Parathyroid adenoma (tissue), 2 donors: ENCODE measurements at regions not wholly inside any gene's neighbourhood (a gene's known extent, or its start where the extent isn't known, plus 50 kb on each side); places are given as distances from the start of the nearest gene placed in this dataset.
"Not testable (repeated sequence)": the region's sequence is repeated elsewhere in the genome, so short reads cannot be mapped to it uniquely, and the experiment has no call there.

Experiments used
- H2AFZ ChIP-seq: fragments of 300-600 bp; sonication (generic); one replicate; pipeline ENCODE4 v1.7.0; 2017; ENCODE audit warnings: antibody characterized with exemption, mild to moderate bottlenecking
- H3K27ac ChIP-seq: fragments of 300-600 bp; sonication (generic); one replicate; pipeline ENCODE4 v1.7.0; 2017
- H3K27me3 ChIP-seq: fragments of 300-600 bp; sonication (generic); one replicate; pipeline ENCODE4 v1.7.0; 2017; ENCODE audit warnings: low read length; ENCODE audit not compliant: control insufficient read depth, insufficient read depth
- H3K36me3 ChIP-seq: fragments of 300-600 bp; sonication (generic); one replicate; pipeline ENCODE4 v1.7.0; 2017; ENCODE audit warnings: low read length; ENCODE audit not compliant: control insufficient read depth, insufficient read depth
- H3K4me1 ChIP-seq: fragments of 300-600 bp; sonication (generic); one replicate; pipeline ENCODE4 v1.7.0; 2017; ENCODE audit warnings: control low read depth
- H3K4me2 ChIP-seq: fragments of 300-600 bp; sonication (generic); one replicate; pipeline ENCODE4 v1.7.0; 2017; ENCODE audit warnings: low read length
- H3K4me3 ChIP-seq: fragments of 300-600 bp; sonication (generic); one replicate; pipeline ENCODE4 v1.7.0; 2017; ENCODE audit warnings: low read depth, low read length
- H3K79me2 ChIP-seq: fragments of 300-600 bp; sonication (generic); one replicate; pipeline ENCODE4 v1.7.0; 2017; ENCODE audit warnings: control low read depth
- H3K9ac ChIP-seq: fragments of 300-600 bp; sonication (generic); one replicate; pipeline ENCODE4 v1.7.0; 2017; ENCODE audit warnings: mild to moderate bottlenecking
- H3K9me3 ChIP-seq: fragments of 300-600 bp; sonication (generic); one replicate; pipeline ENCODE4 v1.7.0; 2017; ENCODE audit warnings: low read length; ENCODE audit not compliant: control insufficient read depth
- TF ChIP-seq, protein P1 (sequence below): fragments of 300-600 bp; sonication (generic); IDR thresholded peaks from one replicate; pipeline ENCODE4 v1.7.0; 2017; ENCODE audit warnings: antibody characterized with exemption, mild to moderate bottlenecking
- donor health status: primary hyperparathyroidism.

- Histone ChIP-seq H3K4me2 (no peak overlapping the region), H3K36me3 (no peaks in the 10 kb centered on the region), H3K9me3 (no peaks in the 10 kb centered on the region), H3K79me2 (no peaks in the 10 kb centered on the region), H3K27ac (no peak overlapping the region), H3K9ac (no peak overlapping the region), H3K4me3 (no peak overlapping the region), H3K4me1 (no peaks in the 10 kb centered on the region), H2AFZ (no peak overlapping the region), H3K27me3 (no peaks in the 10 kb centered on the region)
- TF ChIP-seq, protein P1, sequence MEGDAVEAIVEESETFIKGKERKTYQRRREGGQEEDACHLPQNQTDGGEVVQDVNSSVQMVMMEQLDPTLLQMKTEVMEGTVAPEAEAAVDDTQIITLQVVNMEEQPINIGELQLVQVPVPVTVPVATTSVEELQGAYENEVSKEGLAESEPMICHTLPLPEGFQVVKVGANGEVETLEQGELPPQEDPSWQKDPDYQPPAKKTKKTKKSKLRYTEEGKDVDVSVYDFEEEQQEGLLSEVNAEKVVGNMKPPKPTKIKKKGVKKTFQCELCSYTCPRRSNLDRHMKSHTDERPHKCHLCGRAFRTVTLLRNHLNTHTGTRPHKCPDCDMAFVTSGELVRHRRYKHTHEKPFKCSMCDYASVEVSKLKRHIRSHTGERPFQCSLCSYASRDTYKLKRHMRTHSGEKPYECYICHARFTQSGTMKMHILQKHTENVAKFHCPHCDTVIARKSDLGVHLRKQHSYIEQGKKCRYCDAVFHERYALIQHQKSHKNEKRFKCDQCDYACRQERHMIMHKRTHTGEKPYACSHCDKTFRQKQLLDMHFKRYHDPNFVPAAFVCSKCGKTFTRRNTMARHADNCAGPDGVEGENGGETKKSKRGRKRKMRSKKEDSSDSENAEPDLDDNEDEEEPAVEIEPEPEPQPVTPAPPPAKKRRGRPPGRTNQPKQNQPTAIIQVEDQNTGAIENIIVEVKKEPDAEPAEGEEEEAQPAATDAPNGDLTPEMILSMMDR: no peak
Observed at GRCh38 chr20:19872001-19872400, 113.9 kb downstream of the RIN2 start.

- H3K9ac ChIP-seq: no peak overlapping the region
- no peak overlapping the region for H3K4me2 ChIP-seq
- no peaks in the 10 kb centered on the region for H3K9me3 ChIP-seq
- H3K4me3 ChIP-seq: no peak overlapping the region
- H3K27ac ChIP-seq: no peak overlapping the region
- TF ChIP-seq, protein P1: no peak
- H3K27me3 ChIP-seq: no peaks in the 10 kb centered on the region
- H3K36me3 ChIP-seq: no peaks in the 10 kb centered on the region
- H2AFZ ChIP-seq: no peak overlapping the region
- H3K79me2 ChIP-seq: no peaks in the 10 kb centered on the region
- no peaks in the 10 kb centered on the region for H3K4me1 ChIP-seq
Observed at GRCh38 chr20:19874040-19874727, 116.1 kb downstream of the RIN2 start.

DNA sequence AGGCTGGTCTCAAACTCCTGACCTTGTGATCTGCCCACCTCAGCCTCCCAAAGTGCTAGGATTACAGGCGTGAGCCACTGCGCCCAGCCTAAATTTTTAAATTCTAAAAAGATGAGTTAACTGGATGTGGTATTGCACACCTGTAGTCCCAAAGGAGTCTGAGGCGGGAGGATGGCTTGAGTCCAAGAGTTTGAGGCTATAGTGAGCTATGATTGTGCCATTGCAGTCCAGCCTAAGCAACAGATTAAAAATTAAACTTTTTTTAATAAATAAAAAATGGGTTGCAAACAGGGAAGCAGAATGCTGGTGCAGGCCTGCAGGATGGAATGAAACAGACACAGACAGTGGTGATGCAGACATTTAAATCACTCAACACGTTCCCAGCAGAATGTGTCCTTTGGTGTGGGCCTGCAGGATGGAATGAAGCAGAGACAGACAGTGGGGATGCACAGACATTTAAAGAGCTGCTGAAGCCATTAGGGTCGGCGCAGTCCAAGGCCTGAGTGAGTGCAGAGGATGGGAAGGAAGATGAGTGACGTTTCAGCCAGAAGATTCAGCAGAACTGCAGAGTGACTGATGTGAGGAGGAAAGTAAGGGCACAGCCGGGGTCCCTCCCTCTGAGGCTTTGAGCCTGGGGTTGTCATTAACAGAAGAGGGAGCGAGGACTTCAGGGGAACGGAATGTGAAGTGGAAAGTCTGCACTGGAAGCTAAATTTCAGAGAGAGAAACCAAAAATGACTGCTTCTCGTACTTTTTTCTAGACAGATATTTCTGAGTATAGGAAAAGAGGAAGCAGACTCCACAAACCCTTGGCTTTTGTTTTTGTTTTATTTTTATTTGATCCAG lies 117.5 kb downstream of the RIN2 start:
- no peak overlapping the region for H3K27ac ChIP-seq

DNA sequence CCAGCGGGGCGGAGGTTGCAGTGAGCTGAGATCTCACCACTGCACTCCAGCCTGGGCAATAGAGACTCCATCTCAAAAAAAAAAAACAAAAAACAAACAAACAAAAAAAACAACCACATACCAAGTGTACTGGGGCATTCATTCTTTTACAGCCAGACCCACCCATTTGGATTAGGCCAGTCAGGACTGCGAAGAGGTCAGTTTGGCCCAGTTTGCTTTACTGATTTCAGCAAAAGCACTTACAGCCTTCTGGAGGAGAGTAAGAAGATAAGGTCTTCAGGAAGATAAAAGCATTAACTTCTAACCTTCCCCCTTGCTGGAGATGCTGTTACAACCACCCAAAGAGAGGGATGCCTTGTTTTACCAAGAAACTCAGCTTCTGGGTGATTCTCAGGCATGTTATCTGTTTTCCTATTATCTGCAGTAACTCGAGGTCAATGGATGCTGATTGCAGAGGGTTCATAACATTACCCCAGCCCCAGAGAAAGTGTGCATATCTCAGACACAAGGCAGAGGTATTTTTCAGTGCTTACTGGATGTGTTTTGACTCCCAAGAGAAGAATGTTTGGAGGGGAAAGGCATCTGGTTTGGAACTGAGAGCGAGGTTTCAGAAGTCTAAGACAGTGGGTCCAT lies 118.9 kb downstream of the RIN2 start:
- H3K9ac ChIP-seq: no peak overlapping the region
- no peaks in the 10 kb centered on the region for H3K4me1 ChIP-seq
- H3K79me2 ChIP-seq: no peaks in the 10 kb centered on the region
- H3K27ac ChIP-seq: no peak overlapping the region
- H2AFZ ChIP-seq: no peak overlapping the region
- no peaks in the 10 kb centered on the region for H3K27me3 ChIP-seq
- no peaks in the 10 kb centered on the region for H3K9me3 ChIP-seq
- no peak overlapping the region for H3K4me2 ChIP-seq
- TF ChIP-seq, protein P1: no peak
- H3K4me3 ChIP-seq: no peak overlapping the region
- H3K36me3 ChIP-seq: no peaks in the 10 kb centered on the region

More for the DNA sequence above, 117.5 kb downstream of the RIN2 start:
- Histone ChIP-seq H3K27me3 (no peaks in the 10 kb centered on the region), H3K4me3 (no peak overlapping the region), H3K36me3 (no peaks in the 10 kb centered on the region), H3K4me1 (no peaks in the 10 kb centered on the region), H2AFZ (no peak overlapping the region), H3K9me3 (no peaks in the 10 kb centered on the region), H3K4me2 (no peak overlapping the region), H3K9ac (no peak overlapping the region), H3K79me2 (no peaks in the 10 kb centered on the region)
- TF ChIP-seq, protein P1: no peak

DNA sequence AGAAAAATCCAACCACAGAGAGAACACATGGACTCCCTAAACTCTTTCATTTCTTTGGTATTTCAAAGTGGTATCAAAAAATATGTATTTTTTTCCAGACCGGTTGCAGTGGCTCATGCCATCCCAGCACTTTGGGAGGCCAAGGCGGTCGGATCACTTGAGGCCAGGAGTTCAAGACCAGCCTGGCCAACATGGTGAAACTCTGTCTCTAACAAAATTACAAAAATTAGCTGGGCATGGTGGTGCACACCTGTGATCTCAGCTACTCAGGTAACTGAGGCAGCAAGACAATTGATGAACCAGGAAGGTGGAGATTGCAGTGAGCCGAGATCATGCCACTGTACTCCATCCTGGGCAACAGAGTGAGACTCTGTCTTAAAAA lies 121.8 kb downstream of the RIN2 start:
- not testable (repeated sequence) for H3K36me3 ChIP-seq, H3K4me1 ChIP-seq, H3K9ac ChIP-seq, H3K27me3 ChIP-seq, H2AFZ ChIP-seq, H3K79me2 ChIP-seq, H3K27ac ChIP-seq, H3K4me3 ChIP-seq, H3K4me2 ChIP-seq, H3K9me3 ChIP-seq
